SK-N-SH (cell line): ENCODE measurements at regions not wholly inside any gene's neighbourhood (a gene's known extent, or its start where the extent isn't known, plus 50 kb on each side); places are given as distances from the start of the nearest gene placed in this dataset.

Experiments
- CTCF ChIA-PET: fragments of 300-600, 350-600 bp; formaldehyde crosslinking; extraction: SDS; loops from one replicate; lab custom pipeline; 2021; lab: Yijun Ruan, JAX
- POLR2A ChIA-PET: fragments of 350-600 bp; sonication (Branson Sonifier 250); formaldehyde crosslinking; extraction: SDS; loops from one replicate; lab custom pipeline; 2020; ENCODE audit warnings: antibody characterized with exemption, inconsistent platforms; lab: Yijun Ruan, JAX
- DNase-seq: peaks from one replicate; pipeline ENCODE4 v3.0.0; 2012
- H2AFZ ChIP-seq: fragments of 200-600 bp; sonication (generic); 2 replicates; pipeline ENCODE4 v1.8.1; 2016; ENCODE audit warnings: antibody characterized with exemption, mild to moderate bottlenecking, low read depth
- H3F3A ChIP-seq: fragments of 200-600 bp; sonication (generic); replicated peaks from 2 replicates; pipeline ENCODE3; 2016; ENCODE audit warnings: antibody characterized with exemption, mild to moderate bottlenecking; ENCODE audit not compliant: insufficient read depth
- H3K27ac ChIP-seq, 2 experiments: fragments of 200-500 bp in 1 of 2; fragments of 200-600 bp in 1 of 2; sonication (Bioruptor generic) in 1 of 2; sonication (generic), shearing (Covaris generic) in 1 of 2; 2 replicates each; pipeline versions ENCODE4 v1.5.1 to v1.6.1; 2014 to 2016; ENCODE audit warnings: low read depth in 2 of 2, inconsistent platforms in 1 of 2, low read length in 1 of 2, mild to moderate bottlenecking in 1 of 2, mixed read lengths in 1 of 2
- H3K27me3 ChIP-seq: fragments of 200-600 bp; sonication (generic), shearing (Covaris generic); 2 replicates; pipeline ENCODE4 v1.6.1; 2016; ENCODE audit warnings: mixed run types; ENCODE audit not compliant: insufficient read depth
- H3K36me3 ChIP-seq, 2 experiments: fragments of 200-500 bp in 1 of 2; fragments of 200-600 bp in 1 of 2; sonication (Bioruptor generic) in 1 of 2; sonication (generic) in 1 of 2; replicated peaks in 1 of 2; 2 replicates each; pipeline versions ENCODE3 to v1.5.1; 2014 to 2016; ENCODE audit warnings: low read length in 1 of 2, mild to moderate bottlenecking in 1 of 2; ENCODE audit not compliant: insufficient read depth in 2 of 2, control insufficient read depth in 1 of 2
- H3K4me1 ChIP-seq, 2 experiments: fragments of 200-500 bp in 1 of 2; fragments of 200-600 bp in 1 of 2; sonication (Bioruptor generic) in 1 of 2; sonication (generic), shearing (Covaris generic) in 1 of 2; 2 replicates each; pipeline versions ENCODE4 v1.5.1 to v1.6.1; 2014 to 2016; ENCODE audit warnings: low read depth in 1 of 2, low read length in 1 of 2, mixed run types in 1 of 2; ENCODE audit not compliant: insufficient read depth in 2 of 2, control insufficient read depth in 1 of 2
- H3K4me2 ChIP-seq: fragments of 200-600 bp; sonication (generic), shearing (Covaris generic); 2 replicates; pipeline ENCODE4 v1.6.1; 2017; ENCODE audit warnings: mixed run types
- H3K4me3 ChIP-seq, 2 experiments: fragments of 200-500 bp in 1 of 2; fragments of 200-600 bp in 1 of 2; sonication (Bioruptor generic) in 1 of 2; sonication (generic), shearing (Covaris generic) in 1 of 2; 2 replicates each; pipeline versions ENCODE4 v1.5.1 to v1.8.1; 2014 to 2016; ENCODE audit warnings: low read depth in 2 of 2, inconsistent platforms in 1 of 2, low read length in 1 of 2, mild to moderate bottlenecking in 1 of 2, mixed read lengths in 1 of 2, moderate library complexity in 1 of 2
- H3K79me2 ChIP-seq: fragments of 200-600 bp; sonication (generic); 2 replicates; pipeline ENCODE4 v1.8.1; 2017; ENCODE audit warnings: mild to moderate bottlenecking; ENCODE audit not compliant: insufficient read depth
- H3K9ac ChIP-seq: fragments of 200-600 bp; sonication (generic); 2 replicates; pipeline ENCODE4 v1.6.1; 2017; ENCODE audit warnings: mixed run types
- H3K9me2 ChIP-seq: fragments of 200-600 bp; sonication (generic); 2 replicates; pipeline ENCODE4 v1.6.1; 2017; ENCODE audit warnings: mixed run types
- H3K9me3 ChIP-seq: fragments of 200-600 bp; sonication (generic); 2 replicates; pipeline ENCODE4 v1.6.1; 2017; ENCODE audit warnings: mixed run types, mild to moderate bottlenecking, moderate library complexity
- H4K20me1 ChIP-seq: fragments of 200-600 bp; sonication (generic); 2 replicates; pipeline ENCODE4 v1.6.1; 2017; ENCODE audit warnings: mild to moderate bottlenecking, mixed run types; ENCODE audit not compliant: insufficient read depth
- ELF1 ChIP-seq: IDR thresholded peaks from 2 replicates; pipeline ENCODE4 v1.4.0; 2012
- FOSL2 ChIP-seq: IDR thresholded peaks from 2 replicates; pipeline ENCODE4 v1.4.0; 2012; ENCODE audit warnings: low read depth, mild to moderate bottlenecking, moderate library complexity, borderline replicate concordance
- FOXJ3 ChIP-seq: sonication (generic); formaldehyde crosslinking; IDR thresholded peaks from 2 replicates; pipeline ENCODE4 v1.5.1; 2020; ENCODE audit warnings: mild to moderate bottlenecking, missing genetic modification reagents
- FOXM1 ChIP-seq: IDR thresholded peaks from 2 replicates; pipeline ENCODE4 v1.4.0; 2012; ENCODE audit warnings: low read depth, mild to moderate bottlenecking
- GATA2 ChIP-seq: sonication (generic); formaldehyde crosslinking; IDR thresholded peaks from 2 replicates; pipeline ENCODE4 v1.5.0; 2020; ENCODE audit warnings: mild to moderate bottlenecking, missing genetic modification reagents
- IRF3 ChIP-seq: fragments of 150-350 bp; IDR thresholded peaks from 2 replicates; pipeline ENCODE4 v1.6.1; 2016; ENCODE audit warnings: mild to moderate bottlenecking, low read depth, low read length
- MAX ChIP-seq: IDR thresholded peaks from 2 replicates; pipeline ENCODE4 v1.4.0; 2012; ENCODE audit warnings: low read depth
- MEF2A ChIP-seq: IDR thresholded peaks from 2 replicates; pipeline ENCODE4 v1.4.0; 2012; ENCODE audit warnings: low read depth, borderline replicate concordance
- PBX3 ChIP-seq: IDR thresholded peaks from 2 replicates; pipeline ENCODE4; 2012
- RAD21 ChIP-seq: IDR thresholded peaks from 2 replicates; pipeline ENCODE4 v1.6.1; 2012; ENCODE audit warnings: mild to moderate bottlenecking, low read length
- REST ChIP-seq: IDR thresholded peaks from 2 replicates; pipeline ENCODE4 v1.6.1; 2012; ENCODE audit warnings: mild to moderate bottlenecking, low read depth, low read length, moderate library complexity
- SIN3A ChIP-seq: IDR thresholded peaks from 2 replicates; pipeline ENCODE4 v1.6.1; 2012; ENCODE audit warnings: low read depth, mild to moderate bottlenecking, low read length, moderate library complexity, borderline replicate concordance
- SMC3 ChIP-seq: IDR thresholded peaks from 2 replicates; pipeline ENCODE4 v1.6.1; 2012; ENCODE audit warnings: low read depth, low read length, improper control_type of control experiment
- TAF1 ChIP-seq: IDR thresholded peaks from 2 replicates; pipeline ENCODE4 v1.6.1; 2012; ENCODE audit warnings: low read depth, mild to moderate bottlenecking, low read length, moderate library complexity, borderline replicate concordance
- TCF12 ChIP-seq: IDR thresholded peaks from 2 replicates; pipeline ENCODE4 v1.4.0; 2012
- TEAD4 ChIP-seq: IDR thresholded peaks from 2 replicates; pipeline ENCODE4 v1.4.0; 2012; ENCODE audit warnings: mild to moderate bottlenecking, borderline replicate concordance; ENCODE audit not compliant: insufficient read depth
- USF1 ChIP-seq: IDR thresholded peaks from 2 replicates; pipeline ENCODE4 v1.4.0; 2012; ENCODE audit warnings: low read depth, borderline replicate concordance
- USF2 ChIP-seq: fragments of 150-350 bp; IDR thresholded peaks from 2 replicates; pipeline ENCODE4 v1.6.1; 2017; ENCODE audit warnings: antibody characterized with exemption, low read length, low read depth, borderline replicate concordance
- WGBS: methylation state at CpG from one replicate; pipeline ENCODE4 v1.1.6; 2017; ENCODE audit warnings: low lambda C conversion rate; 5-methylcytosine and 5-hydroxymethylcytosine counted together

GRCh38 chr4:188841523-188841922 lies 702.3 kb downstream of the TRIML1 start (continued):
- TF ChIP-seq IRF3 (no peak), FOSL2 (no peak), TCF12 (no peak), FOXJ3 (no peak), USF2 (no peak), REST (no peak)

GRCh38 chr4:188854436-188854835 lies 715.2 kb downstream of the TRIML1 start:
- POLR2A ChIA-PET = no interaction called here
- Histone ChIP-seq H3K9me2 (no peaks in the 10 kb centered on the region), H4K20me1 (no peaks in the 10 kb centered on the region), H3K4me1 (no peaks in the 10 kb centered on the region), H3K27me3 (no peaks in the 10 kb centered on the region), H3K4me2 (no peak overlapping the region), H3K9me3 (peaks cover 12% of the 10 kb centered on the region; the same call in 1 of the 2 replicates), H3K27ac (no peak overlapping the region), H3K9ac (no peak overlapping the region), H3K4me3 (no peak overlapping the region), H3K79me2 (no peaks in the 10 kb centered on the region), H2AFZ (no peak overlapping the region), H3F3A (no peaks in the 10 kb centered on the region), H3K36me3 (no peaks in the 10 kb centered on the region)
- TF ChIP-seq FOXJ3 (no peak), SMC3 (no peak), TEAD4 (no peak), USF1 (no peak), FOXM1 (no peak), ELF1 (no peak), TAF1 (no peak), RAD21 (no peak), GATA2 (CRISPR knock-in tag) (no peak), MAX (no peak), IRF3 (no peak), PBX3 (no peak), MEF2A (no peak), SIN3A (no peak)
- CTCF ChIA-PET = no interaction called here
- DNase-seq = no peak
- WGBS = 30% methylated on average over 1 of the region's 1 CpG
